ENCODE measurements at regions not wholly inside any gene's neighbourhood (a gene's known extent, or its start where the extent isn't known, plus 50 kb on each side); places are given as distances from the start of the nearest gene placed in this dataset.
"Not testable (repeated sequence)": the region's sequence is repeated elsewhere in the genome, so short reads cannot be mapped to it uniquely, and the experiment has no call there.

GRCh38 chr5:15333091-15333490, 166.9 kb upstream of the FBXL7 start:
- DNase-seq, result no peak

GRCh38 chr5:15326932-15327331, 173.0 kb upstream of the FBXL7 start:
- DNase-seq, result no peak

GRCh38 chr5:15326471-15326870, 173.5 kb upstream of the FBXL7 start:
- no peak for DNase-seq

- no peak for DNase-seq
These were observed 177.6 kb upstream of the FBXL7 start for GRCh38 chr5:15322421-15322820.

GRCh38 chr5:15321776-15322175, 178.2 kb upstream of the FBXL7 start:
- no peak for DNase-seq

GRCh38 chr5:15320871-15321270, 179.1 kb upstream of the FBXL7 start:
- DNase-seq, result no peak

GRCh38 chr5:15304914-15305834, 194.8 kb upstream of the FBXL7 start:
- DNase-seq, result no peak

GRCh38 chr5:15304066-15304731, 195.8 kb upstream of the FBXL7 start:
- DNase-seq, result no peak

- no peak for DNase-seq
These were observed 199.8 kb upstream of the FBXL7 start for GRCh38 chr5:15300141-15300540.

- DNase-seq, result no peak
These were observed 209.0 kb upstream of the FBXL7 start for GRCh38 chr5:15290953-15291352.

- no peak for DNase-seq
These were observed 213.3 kb upstream of the FBXL7 start for GRCh38 chr5:15286650-15287049.

- no peak for DNase-seq
These were observed 213.9 kb upstream of the FBXL7 start for GRCh38 chr5:15285901-15286583.

GRCh38 chr5:15284706-15285105, 215.3 kb upstream of the FBXL7 start:
- no peak for DNase-seq

GRCh38 chr5:15283076-15283475, 216.9 kb upstream of the FBXL7 start:
- no peak for DNase-seq

- no peak for DNase-seq
These were observed 217.4 kb upstream of the FBXL7 start for GRCh38 chr5:15282611-15283010.

GRCh38 chr5:15271596-15271995, 228.4 kb upstream of the FBXL7 start:
- not testable (repeated sequence) for DNase-seq

GRCh38 chr5:15267966-15268365, 232.0 kb upstream of the FBXL7 start:
- no peak for DNase-seq

- no peak for DNase-seq
These were observed 233.1 kb upstream of the FBXL7 start for GRCh38 chr5:15266841-15267240.

- DNase-seq, result no peak
These were observed 233.8 kb upstream of the FBXL7 start for GRCh38 chr5:15266229-15266628.

GRCh38 chr5:15263942-15264341, 236.0 kb upstream of the FBXL7 start:
- DNase-seq, result no peak

GRCh38 chr5:15263406-15263805, 236.6 kb upstream of the FBXL7 start:
- DNase-seq, result no peak

GRCh38 chr5:15261269-15261995, 238.5 kb upstream of the FBXL7 start:
- DNase-seq, result no peak
